ENCODE measurements at regions not wholly inside any gene's neighbourhood (a gene's known extent, or its start where the extent isn't known, plus 50 kb on each side); places are given as distances from the start of the nearest gene placed in this dataset.

- no peak overlapping the region for H2AFZ ChIP-seq (ENCODE audit: low read length, unreplicated experiment)
- no peaks in the 10 kb centered on the region for H3K27me3 ChIP-seq (ENCODE audit: insufficient read depth, low read length)
- H3K4me3 ChIP-seq (ENCODE audit: low read depth, low read length) = no peak overlapping the region
- no peak overlapping the region for H3K27ac ChIP-seq (ENCODE audit: low read depth, low read length)
- no peaks in the 10 kb centered on the region; the same call in 1 of the 2 replicates for H3K36me3 ChIP-seq (ENCODE audit: insufficient read depth, low read length)
- H3K79me2 ChIP-seq (ENCODE audit: control insufficient read depth, insufficient read depth, low read length, unreplicated experiment) = no peaks in the 10 kb centered on the region
- no peaks in the 10 kb centered on the region for H3K4me1 ChIP-seq (ENCODE audit: control insufficient read depth, insufficient read depth, low read length, unreplicated experiment)
Observed at GRCh38 chr2:65508225-65508624, 75.8 kb upstream of the SPRED2 start.

- H3K4me1 ChIP-seq (ENCODE audit: control insufficient read depth, insufficient read depth, low read length, unreplicated experiment) = no peaks in the 10 kb centered on the region
- no peak overlapping the region for H3K4me3 ChIP-seq (ENCODE audit: low read depth, low read length)
- no peaks in the 10 kb centered on the region for H3K27me3 ChIP-seq (ENCODE audit: insufficient read depth, low read length)
- no peak overlapping the region for H2AFZ ChIP-seq (ENCODE audit: low read length, unreplicated experiment)
- no peaks in the 10 kb centered on the region for H3K79me2 ChIP-seq (ENCODE audit: control insufficient read depth, insufficient read depth, low read length, unreplicated experiment)
- H3K27ac ChIP-seq (ENCODE audit: low read depth, low read length) = no peak overlapping the region
- H3K36me3 ChIP-seq (ENCODE audit: insufficient read depth, low read length) = no peaks in the 10 kb centered on the region; the same call in 1 of the 2 replicates
Observed at GRCh38 chr2:65507102-65508069, 75.0 kb upstream of the SPRED2 start.

GRCh38 chr2:65504814-65505697 lies 72.7 kb upstream of the SPRED2 start:
- no peaks in the 10 kb centered on the region; the same call in 1 of the 2 replicates for H3K36me3 ChIP-seq (ENCODE audit: insufficient read depth, low read length)
- no peak overlapping the region for H3K27ac ChIP-seq (ENCODE audit: low read depth, low read length)
- H3K4me1 ChIP-seq (ENCODE audit: control insufficient read depth, insufficient read depth, low read length, unreplicated experiment) = no peaks in the 10 kb centered on the region
- no peak overlapping the region for H2AFZ ChIP-seq (ENCODE audit: low read length, unreplicated experiment)
- H3K27me3 ChIP-seq (ENCODE audit: insufficient read depth, low read length) = no peaks in the 10 kb centered on the region
- no peak overlapping the region for H3K4me3 ChIP-seq (ENCODE audit: low read depth, low read length)
- H3K79me2 ChIP-seq (ENCODE audit: control insufficient read depth, insufficient read depth, low read length, unreplicated experiment) = no peaks in the 10 kb centered on the region

GRCh38 chr2:65504201-65504600 lies 71.8 kb upstream of the SPRED2 start:
- H2AFZ ChIP-seq (ENCODE audit: low read length, unreplicated experiment) = no peak overlapping the region
- H3K36me3 ChIP-seq (ENCODE audit: insufficient read depth, low read length) = no peaks in the 10 kb centered on the region; the same call in 1 of the 2 replicates
- H3K4me1 ChIP-seq (ENCODE audit: control insufficient read depth, insufficient read depth, low read length, unreplicated experiment) = no peaks in the 10 kb centered on the region
- H3K27me3 ChIP-seq (ENCODE audit: insufficient read depth, low read length) = no peaks in the 10 kb centered on the region
- no peak overlapping the region for H3K27ac ChIP-seq (ENCODE audit: low read depth, low read length)
- no peaks in the 10 kb centered on the region for H3K79me2 ChIP-seq (ENCODE audit: control insufficient read depth, insufficient read depth, low read length, unreplicated experiment)
- H3K4me3 ChIP-seq (ENCODE audit: low read depth, low read length) = no peak overlapping the region

GRCh38 chr2:65503746-65504145 lies 71.3 kb upstream of the SPRED2 start:
- no peak overlapping the region for H3K27ac ChIP-seq (ENCODE audit: low read depth, low read length)
- H3K4me1 ChIP-seq (ENCODE audit: control insufficient read depth, insufficient read depth, low read length, unreplicated experiment) = no peaks in the 10 kb centered on the region
- no peaks in the 10 kb centered on the region for H3K27me3 ChIP-seq (ENCODE audit: insufficient read depth, low read length)
- H3K4me3 ChIP-seq (ENCODE audit: low read depth, low read length) = no peak overlapping the region
- H3K36me3 ChIP-seq (ENCODE audit: insufficient read depth, low read length) = no peaks in the 10 kb centered on the region; the same call in 1 of the 2 replicates
- H2AFZ ChIP-seq (ENCODE audit: low read length, unreplicated experiment) = no peak overlapping the region
- H3K79me2 ChIP-seq (ENCODE audit: control insufficient read depth, insufficient read depth, low read length, unreplicated experiment) = no peaks in the 10 kb centered on the region

- Histone ChIP-seq H3K4me1 (ENCODE audit: control insufficient read depth, insufficient read depth, low read length, unreplicated experiment) (no peaks in the 10 kb centered on the region), H3K27me3 (ENCODE audit: insufficient read depth, low read length) (no peaks in the 10 kb centered on the region), H3K79me2 (ENCODE audit: control insufficient read depth, insufficient read depth, low read length, unreplicated experiment) (no peaks in the 10 kb centered on the region), H3K27ac (ENCODE audit: low read depth, low read length) (no peak overlapping the region), H3K4me3 (ENCODE audit: low read depth, low read length) (no peak overlapping the region), H3K36me3 (ENCODE audit: insufficient read depth, low read length) (no peaks in the 10 kb centered on the region), H2AFZ (ENCODE audit: low read length, unreplicated experiment) (no peak overlapping the region)
Observed at GRCh38 chr2:65501836-65502235, 69.4 kb upstream of the SPRED2 start.

GRCh38 chr2:65501074-65501473 lies 68.7 kb upstream of the SPRED2 start:
- H3K36me3 ChIP-seq (ENCODE audit: insufficient read depth, low read length) = no peaks in the 10 kb centered on the region
- H3K27ac ChIP-seq (ENCODE audit: low read depth, low read length) = no peak overlapping the region
- no peaks in the 10 kb centered on the region for H3K27me3 ChIP-seq (ENCODE audit: insufficient read depth, low read length)
- H3K4me3 ChIP-seq (ENCODE audit: low read depth, low read length) = no peak overlapping the region
- no peaks in the 10 kb centered on the region for H3K79me2 ChIP-seq (ENCODE audit: control insufficient read depth, insufficient read depth, low read length, unreplicated experiment)
- no peak overlapping the region for H2AFZ ChIP-seq (ENCODE audit: low read length, unreplicated experiment)
- no peaks in the 10 kb centered on the region for H3K4me1 ChIP-seq (ENCODE audit: control insufficient read depth, insufficient read depth, low read length, unreplicated experiment)

GRCh38 chr2:65500310-65501040 lies 68.1 kb upstream of the SPRED2 start:
- no peak overlapping the region for H3K27ac ChIP-seq (ENCODE audit: low read depth, low read length)
- H2AFZ ChIP-seq (ENCODE audit: low read length, unreplicated experiment) = no peak overlapping the region
- H3K79me2 ChIP-seq (ENCODE audit: control insufficient read depth, insufficient read depth, low read length, unreplicated experiment) = no peaks in the 10 kb centered on the region
- H3K27me3 ChIP-seq (ENCODE audit: insufficient read depth, low read length) = no peaks in the 10 kb centered on the region
- H3K4me3 ChIP-seq (ENCODE audit: low read depth, low read length) = no peak overlapping the region
- H3K36me3 ChIP-seq (ENCODE audit: insufficient read depth, low read length) = no peaks in the 10 kb centered on the region
- H3K4me1 ChIP-seq (ENCODE audit: control insufficient read depth, insufficient read depth, low read length, unreplicated experiment) = no peaks in the 10 kb centered on the region

- no peaks in the 10 kb centered on the region for H3K4me1 ChIP-seq (ENCODE audit: control insufficient read depth, insufficient read depth, low read length, unreplicated experiment)
- no peaks in the 10 kb centered on the region for H3K36me3 ChIP-seq (ENCODE audit: insufficient read depth, low read length)
- no peak overlapping the region for H3K4me3 ChIP-seq (ENCODE audit: low read depth, low read length)
- H2AFZ ChIP-seq (ENCODE audit: low read length, unreplicated experiment) = no peak overlapping the region
- no peaks in the 10 kb centered on the region for H3K27me3 ChIP-seq (ENCODE audit: insufficient read depth, low read length)
- H3K79me2 ChIP-seq (ENCODE audit: control insufficient read depth, insufficient read depth, low read length, unreplicated experiment) = no peaks in the 10 kb centered on the region
- H3K27ac ChIP-seq (ENCODE audit: low read depth, low read length) = no peak overlapping the region
Observed at GRCh38 chr2:65499216-65499615, 66.8 kb upstream of the SPRED2 start.

- Histone ChIP-seq H3K4me3 (ENCODE audit: low read depth, low read length) (no peak overlapping the region), H3K36me3 (ENCODE audit: insufficient read depth, low read length) (no peaks in the 10 kb centered on the region), H2AFZ (ENCODE audit: low read length, unreplicated experiment) (no peak overlapping the region), H3K27ac (ENCODE audit: low read depth, low read length) (no peak overlapping the region), H3K4me1 (ENCODE audit: control insufficient read depth, insufficient read depth, low read length, unreplicated experiment) (no peaks in the 10 kb centered on the region), H3K79me2 (ENCODE audit: control insufficient read depth, insufficient read depth, low read length, unreplicated experiment) (no peaks in the 10 kb centered on the region), H3K27me3 (ENCODE audit: insufficient read depth, low read length) (no peaks in the 10 kb centered on the region)
Observed at GRCh38 chr2:65498396-65498795, 66.0 kb upstream of the SPRED2 start.
